Prostate gland (tissue), 2 donors: ENCODE measurements at regions not wholly inside any gene's neighbourhood (a gene's known extent, or its start where the extent isn't known, plus 50 kb on each side); places are given as distances from the start of the nearest gene placed in this dataset.

Source experiments
- DNase-seq: peaks from one replicate; pipeline ENCODE4 v3.0.0-alpha.2; 2019; ENCODE audit warnings: low spot score
- H3K27ac ChIP-seq, 2 donors: fragments of 200-600 bp; sonication (generic); 2 replicates each; pipeline ENCODE4 v1.5.1; 2017 to 2019
- H3K27me3 ChIP-seq: fragments of 200-600 bp; sonication (generic); replicated peaks from 2 replicates; pipeline ENCODE4 v1.5.1; 2019; ENCODE audit not compliant: insufficient read depth
- H3K36me3 ChIP-seq, 2 donors: fragments of 200-600 bp; sonication (generic); 1 replicate in 1 of 2; 2 replicates in 1 of 2; pipeline versions ENCODE4 v1.5.1 to v1.8.1; 2017 to 2019
- H3K4me1 ChIP-seq: fragments of 200-600 bp; sonication (generic); replicated peaks from 2 replicates; pipeline ENCODE4 v1.5.1; 2019
- H3K4me3 ChIP-seq, 2 donors: fragments of 200-600 bp; sonication (generic); 2 replicates each; pipeline ENCODE4 v1.5.1; 2017 to 2019
- H3K9me3 ChIP-seq: fragments of 200-600 bp; sonication (generic); 2 replicates; pipeline ENCODE4 v1.5.1; 2017
- POLR2A ChIP-seq: fragments of 450-650 bp; IDR thresholded peaks from one replicate; pipeline ENCODE4 v1.6.1; 2016; ENCODE audit warnings: antibody characterized with exemption, mild to moderate bottlenecking
- POLR2AphosphoS5 ChIP-seq: sonication (generic); formaldehyde crosslinking; IDR thresholded peaks from one replicate; pipeline ENCODE4 v1.6.1; 2017; ENCODE audit warnings: antibody characterized with exemption
- WGBS: methylation state at CpG from one replicate; pipeline ENCODE4 v1.1.5; 2018; 5-methylcytosine and 5-hydroxymethylcytosine counted together
- intact Hi-C: fragments of 100-400 bp; cut with DNase I; formaldehyde crosslinking; loops from one replicate; pipeline ENCODE4 v1.14.2; 2022
- TF ChIP-seq, protein P1 (sequence below), 4 experiments: fragments of 200-600 bp in 2 of 4; fragments of 450-650 bp in 2 of 4; sonication (generic) in 2 of 4; IDR thresholded peaks; 1 replicate in 3 of 4; 2 replicates in 1 of 4; pipeline ENCODE4 v1.5.1; 2016 to 2019; ENCODE audit warnings: antibody characterized with exemption in 4 of 4, mild to moderate bottlenecking in 2 of 4, moderate library complexity in 2 of 4

DNA sequence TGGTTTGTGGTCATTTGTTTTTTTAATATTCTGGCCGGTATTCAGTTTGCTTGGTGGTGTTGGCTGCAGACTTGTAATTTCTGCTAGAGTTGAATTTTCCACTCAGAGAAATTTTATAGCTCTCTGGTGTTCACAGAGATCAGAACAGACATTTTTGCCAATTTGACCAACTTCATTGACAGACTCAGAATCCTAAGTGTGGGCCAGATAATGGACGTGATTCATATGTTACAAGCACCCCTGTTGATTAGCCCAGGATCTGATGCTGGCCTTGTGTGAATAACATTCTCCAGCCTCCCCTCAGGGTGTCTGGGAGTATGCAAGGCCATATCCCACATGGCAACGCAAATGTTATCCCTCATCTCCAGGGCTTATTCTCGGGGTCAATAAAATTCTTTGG is 283.8 kb downstream of the C7orf25 start:
- Histone ChIP-seq H3K9me3 (no peaks in the 10 kb centered on the region), H3K4me3 (no peak overlapping the region), H3K27me3 (no peaks in the 10 kb centered on the region), H3K27ac (no peak overlapping the region), H3K4me1 (no peaks in the 10 kb centered on the region), H3K36me3 (no peaks in the 10 kb centered on the region)
- 71% methylated on average over 4 of the region's 4 CpGs for WGBS
- DNase-seq, result no peak
- no peak for TF ChIP-seq POLR2A
- TF ChIP-seq POLR2AphosphoS5, result no peak
- TF ChIP-seq, protein P1, sequence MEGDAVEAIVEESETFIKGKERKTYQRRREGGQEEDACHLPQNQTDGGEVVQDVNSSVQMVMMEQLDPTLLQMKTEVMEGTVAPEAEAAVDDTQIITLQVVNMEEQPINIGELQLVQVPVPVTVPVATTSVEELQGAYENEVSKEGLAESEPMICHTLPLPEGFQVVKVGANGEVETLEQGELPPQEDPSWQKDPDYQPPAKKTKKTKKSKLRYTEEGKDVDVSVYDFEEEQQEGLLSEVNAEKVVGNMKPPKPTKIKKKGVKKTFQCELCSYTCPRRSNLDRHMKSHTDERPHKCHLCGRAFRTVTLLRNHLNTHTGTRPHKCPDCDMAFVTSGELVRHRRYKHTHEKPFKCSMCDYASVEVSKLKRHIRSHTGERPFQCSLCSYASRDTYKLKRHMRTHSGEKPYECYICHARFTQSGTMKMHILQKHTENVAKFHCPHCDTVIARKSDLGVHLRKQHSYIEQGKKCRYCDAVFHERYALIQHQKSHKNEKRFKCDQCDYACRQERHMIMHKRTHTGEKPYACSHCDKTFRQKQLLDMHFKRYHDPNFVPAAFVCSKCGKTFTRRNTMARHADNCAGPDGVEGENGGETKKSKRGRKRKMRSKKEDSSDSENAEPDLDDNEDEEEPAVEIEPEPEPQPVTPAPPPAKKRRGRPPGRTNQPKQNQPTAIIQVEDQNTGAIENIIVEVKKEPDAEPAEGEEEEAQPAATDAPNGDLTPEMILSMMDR (IDR thresholded peaks at IDR 0.05), result no peak
- intact Hi-C loops, result no loop called here

DNA sequence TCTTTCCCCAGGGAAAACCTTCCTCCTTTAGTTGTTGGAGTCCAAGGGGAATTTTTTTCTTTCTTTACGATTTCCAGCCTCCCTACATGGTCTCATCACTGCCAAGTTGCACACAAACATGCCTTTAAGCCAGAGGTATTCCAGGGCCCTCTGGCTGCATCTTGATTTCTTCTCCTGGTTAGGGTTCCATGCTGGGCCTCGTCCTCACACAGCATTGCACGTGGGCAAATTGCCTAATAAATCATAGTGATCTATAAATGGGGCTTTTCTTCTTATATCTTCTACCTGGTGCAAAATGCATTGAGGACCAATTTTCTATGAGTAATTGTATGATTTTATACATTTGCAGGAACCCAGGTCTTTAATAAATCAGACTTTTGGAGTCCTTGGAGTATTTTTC is 284.2 kb downstream of the C7orf25 start:
- Histone ChIP-seq H3K27ac (no peak overlapping the region), H3K9me3 (no peaks in the 10 kb centered on the region), H3K36me3 (no peaks in the 10 kb centered on the region), H3K4me1 (no peaks in the 10 kb centered on the region), H3K4me3 (no peak overlapping the region), H3K27me3 (no peaks in the 10 kb centered on the region)
- no peak for TF ChIP-seq POLR2A
- no peak for TF ChIP-seq POLR2AphosphoS5
- TF ChIP-seq, protein P1 (IDR thresholded peaks at IDR 0.05), result no peak
- 64% methylated on average over 3 of the region's 3 CpGs for WGBS
- no peak for DNase-seq
- intact Hi-C loops, result no loop called here

DNA sequence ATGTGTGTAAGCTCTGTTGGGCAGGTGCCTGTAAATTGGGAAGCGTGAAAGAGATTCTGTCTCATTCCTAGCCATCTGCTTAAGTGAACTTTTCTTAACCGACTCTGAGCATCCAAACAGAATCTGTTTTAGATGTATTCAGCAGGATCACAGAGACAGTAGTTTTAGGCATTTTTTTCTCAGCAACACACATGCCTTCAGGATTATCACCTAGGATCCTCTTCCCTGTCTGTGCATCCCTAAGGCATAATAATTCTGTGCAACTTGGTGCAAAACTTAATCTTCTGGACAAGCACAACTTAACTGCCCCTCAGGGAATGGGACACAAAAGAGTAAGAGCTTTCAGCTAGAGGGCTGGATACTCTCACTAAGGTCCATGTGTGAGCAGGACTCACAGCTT is 284.8 kb downstream of the C7orf25 start:
- intact Hi-C loops, result no loop called here
- H3K4me3 ChIP-seq, result no peak overlapping the region
- TF ChIP-seq, protein P1 (IDR thresholded peaks at IDR 0.05), result no peak
- TF ChIP-seq POLR2A (no peak), POLR2AphosphoS5 (no peak)
- H3K27ac ChIP-seq, result no peak overlapping the region
- 92% methylated on average over 2 of the region's 2 CpGs for WGBS
- H3K36me3 ChIP-seq, result no peaks in the 10 kb centered on the region
- H3K4me1 ChIP-seq, result no peaks in the 10 kb centered on the region
- no peak for DNase-seq
- H3K9me3 ChIP-seq, result no peaks in the 10 kb centered on the region
- no peaks in the 10 kb centered on the region for H3K27me3 ChIP-seq

DNA sequence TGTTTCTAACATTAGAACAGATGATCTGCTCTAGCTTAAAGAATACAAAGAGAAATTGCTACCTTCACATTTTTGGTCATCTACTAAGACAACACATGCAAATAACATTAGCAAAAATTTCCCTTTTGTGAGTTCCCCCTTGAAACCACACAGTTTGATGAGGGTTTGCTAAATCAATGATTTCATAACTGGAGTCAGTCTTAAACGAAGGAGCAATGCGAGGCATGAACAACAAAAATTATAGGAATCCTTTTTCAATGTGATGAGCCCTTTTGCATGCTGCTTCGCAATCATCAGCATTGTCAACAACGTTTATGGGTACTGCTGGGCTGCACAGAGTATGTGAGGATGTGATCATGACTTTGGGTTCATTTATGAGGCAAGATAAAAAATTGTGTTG is 286.4 kb downstream of the C7orf25 start:
- 85% methylated on average over 4 of the region's 4 CpGs for WGBS
- no peak for DNase-seq
- intact Hi-C loops, result no loop called here
- Histone ChIP-seq H3K36me3 (no peaks in the 10 kb centered on the region), H3K4me1 (no peaks in the 10 kb centered on the region), H3K4me3 (no peak overlapping the region), H3K9me3 (no peaks in the 10 kb centered on the region), H3K27ac (no peak overlapping the region), H3K27me3 (no peaks in the 10 kb centered on the region)
- no peak for TF ChIP-seq POLR2AphosphoS5
- no peak for TF ChIP-seq POLR2A
- TF ChIP-seq, protein P1 (IDR thresholded peaks at IDR 0.05), result no peak

DNA sequence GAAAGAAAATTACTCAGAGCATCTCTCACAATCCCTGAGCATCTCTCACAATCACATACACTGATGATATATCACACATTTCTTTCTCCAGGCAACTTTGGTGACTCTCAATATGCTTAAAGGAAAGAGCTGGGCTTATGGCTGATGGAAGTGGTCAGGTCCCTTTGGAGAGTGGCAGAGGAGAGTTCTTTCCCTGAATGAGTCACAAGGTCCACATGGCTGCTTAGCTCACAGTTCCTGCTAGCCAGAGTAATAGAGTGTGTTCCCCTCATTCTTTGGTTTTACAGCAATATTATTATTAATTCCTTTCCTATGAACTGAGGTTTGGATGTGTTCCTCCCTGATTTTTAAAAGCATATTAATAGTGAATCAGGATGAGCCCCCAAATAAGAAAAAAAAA is 287.4 kb downstream of the C7orf25 start:
- Histone ChIP-seq H3K27me3 (no peaks in the 10 kb centered on the region), H3K36me3 (no peaks in the 10 kb centered on the region), H3K9me3 (no peaks in the 10 kb centered on the region), H3K4me3 (no peak overlapping the region), H3K27ac (no peak overlapping the region), H3K4me1 (no peaks in the 10 kb centered on the region)
- TF ChIP-seq, protein P1 (IDR thresholded peaks at IDR 0.05), result no peak
- no peak for TF ChIP-seq POLR2AphosphoS5
- TF ChIP-seq POLR2A, result no peak
- intact Hi-C loops, result no loop called here
- DNase-seq, result no peak
